Hematopoietic multipotent progenitor cell treated with erythropoietin and hydrocortisone succinate and interleukin-3 and kit ligand, for 4 days (in vitro differentiated cells): ENCODE measurements at regions not wholly inside any gene's neighbourhood (a gene's known extent, or its start where the extent isn't known, plus 50 kb on each side); places are given as distances from the start of the nearest gene placed in this dataset.

Source experiments
- DNase-seq: peaks from one replicate; pipeline ENCODE4 v3.0.0-alpha.2; 2015

GRCh38 chrX:49773993-49774392, 55.1 kb upstream of the PAGE4 start:
- no peak for DNase-seq

DNA sequence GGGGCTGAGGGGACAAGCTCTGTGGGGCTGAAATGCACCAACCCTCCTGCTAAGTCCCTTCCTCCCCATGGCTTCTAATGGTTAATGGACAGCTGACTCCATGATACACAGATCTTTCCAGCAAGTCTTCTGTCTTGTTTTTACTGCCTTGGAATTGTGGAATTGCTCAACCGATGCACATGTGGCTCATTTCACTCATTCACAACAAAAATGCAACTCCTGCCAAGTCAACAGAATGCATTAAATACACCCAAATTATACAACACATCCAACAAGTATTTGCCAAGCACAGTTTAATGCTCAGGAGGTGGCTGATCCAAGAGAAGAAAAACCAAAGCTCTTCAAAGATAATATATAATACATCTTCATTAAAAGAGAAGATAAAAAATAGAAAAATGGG, 61.9 kb upstream of the PAGE4 start:
- DNase-seq = no peak

DNA sequence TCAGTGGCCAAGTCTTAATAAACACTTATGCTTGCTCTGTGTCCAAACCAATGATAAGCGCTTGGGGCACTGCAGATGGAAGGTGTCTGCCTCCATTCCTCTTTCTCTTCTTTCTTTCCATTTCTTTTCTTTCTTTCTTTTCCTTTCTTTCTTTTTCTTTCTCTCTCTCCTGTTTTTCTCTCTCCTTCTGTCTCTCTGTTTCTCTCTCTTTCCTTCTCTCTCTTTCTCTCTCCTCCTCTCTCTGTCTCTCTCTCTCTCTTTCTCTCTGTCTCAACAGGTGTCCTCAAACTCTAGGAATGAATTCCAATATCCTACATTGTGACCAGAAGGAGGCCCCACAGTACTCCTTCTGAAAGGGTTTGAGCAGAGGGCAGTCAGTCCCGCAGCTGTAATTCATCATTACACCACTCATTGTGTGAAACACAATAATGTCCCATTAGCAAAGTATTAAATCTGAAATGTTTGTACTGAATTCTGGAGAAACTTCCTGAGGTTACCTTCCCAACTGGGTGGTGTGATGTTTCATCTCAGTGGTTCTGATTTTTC, 66.5 kb upstream of the PAGE1 start:
- DNase-seq = no peak

DNA sequence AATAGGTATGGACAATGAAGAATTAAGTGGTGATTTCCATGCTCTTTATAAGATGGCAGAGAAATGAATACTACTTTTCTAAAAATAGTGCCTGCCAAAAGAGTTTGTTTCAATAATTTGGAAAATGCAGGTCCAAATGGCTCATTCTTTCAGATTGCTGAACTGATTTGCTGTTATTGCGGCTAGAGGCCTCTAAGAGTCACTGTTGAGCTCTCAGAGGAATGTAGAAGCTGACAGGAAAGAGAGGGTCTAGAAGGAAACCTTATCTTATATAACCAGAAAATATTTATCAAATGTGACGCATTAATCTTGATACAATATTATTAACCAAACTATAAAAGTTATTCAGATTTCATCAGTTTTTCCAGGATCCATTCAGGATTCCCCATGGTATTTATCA, 65.7 kb upstream of the PAGE1 start:
- peak; percentile 53 for DNase-seq

DNA sequence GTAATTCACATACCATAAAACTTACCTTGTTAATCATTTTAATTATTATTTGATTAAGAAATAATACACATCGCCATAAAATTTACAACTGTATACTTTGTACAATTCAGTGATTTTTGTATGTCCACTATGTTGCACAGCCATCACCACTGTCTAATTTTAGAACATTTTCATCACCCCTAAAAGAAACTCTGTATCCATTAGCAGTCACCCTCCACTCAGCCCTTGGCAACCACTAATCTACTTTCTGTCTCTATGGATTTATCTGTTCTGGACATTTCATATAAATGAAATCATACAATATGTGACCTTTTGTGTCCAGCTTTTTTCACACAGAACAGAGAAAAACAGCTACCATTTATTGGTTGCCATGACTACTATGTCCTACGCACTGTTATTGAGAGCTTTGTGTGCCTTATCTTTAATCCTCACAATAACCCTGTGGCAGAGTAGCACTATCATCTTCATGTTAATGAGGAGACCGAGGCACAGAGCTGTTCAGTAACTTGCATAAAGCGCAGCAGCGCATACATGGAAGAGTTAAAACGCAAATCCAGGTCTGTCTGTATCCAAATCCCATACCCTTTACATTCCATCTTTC, 64.6 kb upstream of the PAGE1 start:
- DNase-seq = no peak

DNA sequence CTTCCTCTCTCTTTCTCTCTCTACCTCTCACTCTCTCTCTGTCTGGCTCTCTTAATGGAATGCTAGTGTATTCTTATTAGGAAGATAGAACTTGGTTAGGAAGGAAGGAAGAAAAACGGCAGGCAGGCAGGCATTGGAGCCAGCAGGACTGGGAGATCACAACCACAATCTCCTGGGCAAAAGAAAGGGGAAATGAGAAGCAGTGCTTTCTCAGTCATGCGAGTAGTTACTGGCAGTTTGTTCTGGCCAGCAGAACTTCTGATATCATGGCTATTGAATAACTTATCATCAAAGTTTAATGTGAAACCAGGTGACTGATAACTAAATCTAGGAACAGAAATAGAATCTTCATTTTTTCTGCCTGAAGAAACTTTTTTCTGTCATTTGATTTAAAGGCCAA, 60.9 kb upstream of the PAGE1 start:
- DNase-seq = peak; percentile 0

DNA sequence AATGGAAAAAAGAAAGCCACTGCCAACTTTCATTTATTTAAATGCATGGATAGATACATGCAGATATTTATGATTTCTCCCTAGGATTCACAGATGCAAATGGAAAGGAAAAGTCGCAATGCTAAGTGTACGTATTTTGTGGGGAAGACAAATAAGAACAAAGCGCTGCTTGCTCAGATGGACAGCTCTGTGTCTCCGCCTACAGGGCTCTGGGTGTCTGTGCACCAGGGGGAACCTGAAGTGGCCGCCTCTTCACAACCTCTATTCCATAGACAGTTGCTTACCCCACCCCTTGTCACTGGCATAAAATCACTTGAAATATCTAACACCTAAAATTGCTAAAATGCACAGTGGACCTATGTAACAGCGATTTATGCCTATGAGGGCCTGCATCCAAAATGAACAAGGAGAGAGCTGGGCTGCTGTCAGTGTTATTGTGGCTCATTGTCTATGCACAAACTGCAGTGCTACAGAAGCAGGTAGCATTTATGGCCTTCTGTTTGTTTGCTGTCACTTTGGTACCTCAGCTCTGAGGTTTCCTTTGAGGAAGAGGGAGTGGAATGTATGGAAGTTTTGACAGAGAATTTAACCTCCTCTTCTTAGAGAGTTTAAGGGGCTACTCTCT, 58.6 kb upstream of the PAGE1 start:
- peak; percentile 67 for DNase-seq

DNA sequence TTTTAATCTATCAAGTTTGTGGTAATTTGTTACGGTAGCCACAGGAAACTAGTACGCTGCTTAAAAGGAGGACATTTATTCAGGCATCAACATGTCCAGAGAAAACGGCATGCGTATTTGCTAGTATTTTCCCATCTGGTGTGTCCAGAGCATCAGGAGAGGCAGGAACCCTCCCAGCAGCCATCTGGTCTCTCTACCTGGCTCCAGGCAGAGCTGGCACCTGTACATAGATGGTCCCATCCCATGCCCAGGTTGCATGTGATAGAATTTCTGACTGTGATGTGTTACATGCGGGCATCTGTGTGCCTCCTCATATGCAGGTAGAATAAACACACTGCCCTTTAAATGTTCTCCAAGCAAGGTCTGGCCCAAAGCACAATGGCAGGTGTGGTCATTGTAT, 57.9 kb upstream of the PAGE1 start:
- no peak for DNase-seq

- DNase-seq = no peak
These were observed 52.6 kb upstream of the PAGE1 start for GRCh38 chrX:49748211-49748956.

GRCh38 chrX:49746306-49746705, 50.5 kb upstream of the PAGE1 start:
- no peak for DNase-seq
